Heart left ventricle (tissue), 16 donors: ENCODE measurements at regions not wholly inside any gene's neighbourhood (a gene's known extent, or its start where the extent isn't known, plus 50 kb on each side); places are given as distances from the start of the nearest gene placed in this dataset.
"Not testable (repeated sequence)": the region's sequence is repeated elsewhere in the genome, so short reads cannot be mapped to it uniquely, and the experiment has no call there.

Experiments used
- ATAC-seq, 4 donors: fragments of 200-7000 bp; cut with Tn5 transposase; one replicate each; pipeline ENCODE4 v1.9.1; 2020 to 2022; ENCODE audit warnings: moderate library complexity in 4 of 4, mild to moderate bottlenecking in 3 of 4, moderate number of reproducible peaks in 1 of 4
- DNase-seq, 5 donors: peaks; one replicate each; pipeline ENCODE4 v3.0.0-alpha.2; 2020
- H3K27ac ChIP-seq, 12 donors: fragments of 200-600 bp; sonication (generic) in 4 of 12; one replicate each; pipeline versions ENCODE4 v1.5.0 to v1.8.0; 2016 to 2022; ENCODE audit warnings: mild to moderate bottlenecking in 2 of 12
- H3K27me3 ChIP-seq, 9 donors: fragments of 200-600 bp; sonication (generic) in 2 of 9; one replicate each; pipeline versions ENCODE4 v1.5.1 to v1.8.0; 2016 to 2022; ENCODE audit warnings: mild to moderate bottlenecking in 3 of 9
- H3K36me3 ChIP-seq, 9 donors: fragments of 200-600 bp; sonication (generic) in 2 of 9; one replicate each; pipeline versions ENCODE4 v1.5.0 to v1.8.0; 2018 to 2022; ENCODE audit warnings: mild to moderate bottlenecking in 2 of 9
- H3K4me1 ChIP-seq, 12 donors: fragments of 200-600 bp; sonication (generic) in 4 of 12; one replicate each; pipeline versions ENCODE4 v1.5.0 to v1.8.0; 2016 to 2022; ENCODE audit warnings: mild to moderate bottlenecking in 3 of 12
- H3K4me3 ChIP-seq, 12 donors: fragments of 200-600 bp; sonication (generic) in 4 of 12; one replicate each; pipeline versions ENCODE4 v1.5.0 to v1.8.0; 2017 to 2022; ENCODE audit warnings: mild to moderate bottlenecking in 9 of 12, moderate library complexity in 4 of 12
- H3K9me3 ChIP-seq, 12 donors: fragments of 200-600 bp; sonication (generic) in 4 of 12; one replicate each; pipeline versions ENCODE4 v1.5.0 to v1.8.0; 2016 to 2022; ENCODE audit warnings: mild to moderate bottlenecking in 1 of 12
- CTCF ChIP-seq, 12 donors: fragments of 200-600 bp; sonication (generic) in 4 of 12; IDR thresholded peaks; one replicate each; pipeline versions ENCODE4 v1.5.0 to v1.8.0; 2018 to 2022; ENCODE audit warnings: antibody characterized with exemption in 12 of 12, mild to moderate bottlenecking in 5 of 12
- POLR2A ChIP-seq, 2 donors: fragments of 450-650 bp; IDR thresholded peaks; one replicate each; pipeline ENCODE4 v1.6.1; 2017; ENCODE audit warnings: antibody characterized with exemption in 2 of 2, mild to moderate bottlenecking in 2 of 2, moderate library complexity in 2 of 2
- WGBS, 4 donors: extraction: QIAGEN DNeasy Blood & Tissue Kit in 2 of 4; methylation state at CpG; one replicate each; pipeline versions ENCODE4 v1.1.5 to v1.1.7; 2013 to 2018; 5-methylcytosine and 5-hydroxymethylcytosine counted together
- intact Hi-C, 10 donors: fragments of 100-400 bp; cut with DNase I; formaldehyde crosslinking; loops; one replicate each; pipeline versions ENCODE4 v1.11.1 to v1.14.2; 2022
- donor health status: ischemic (EF 13 %, LVEDD 7.1; RV severe dilation, severe dysfunction).
- donor health status: healthy with polysubstance abuse.
- donor health status: DM: no; HTN: yes; CAD: no.
- donor health status: DM: no; HTN: no; CAD: no.
- donor health status: ischemic (EF 25% LVEDD 6.9; RV normal size, moderate dysfunction).
- donor health status: ischemic (EF 25% LVEDD 5.7; RV mildly dilated, moderate dysfunction).
- donor health status: healthy.
- donor health status: DM: yes; HTN: yes; CAD: no.
- donor health status: ischemic (EF 35%, LVEDD 5.7; RV mildly dilated, moderate dysfunction).
- donor health status: nonischemic (EF 11% LVEDD 7.7; RV severe dilation, severe dysfunction).
- donor health status: DM: yes; HTN: yes; CAD: no.
- donor health status: PGD.
- donor health status: ischemic (EF 29% LVEDD 5.4; RV normal size, mild dysfunction).
- donor health status: nonischemic (EF 23%, LVEDD 6.1; RV moderate dilation, normal function).

GRCh38 chr10:120105001-120105400 lies 212.5 kb downstream of the SEC23IP start:
- H3K4me3 ChIP-seq = no peak overlapping the region
- 69 to 75% (median 73%) methylated on average over 2 of the region's 2 CpGs for WGBS, 4 donors
- H3K9me3 ChIP-seq = no peaks in the 10 kb centered on the region
- H3K36me3 ChIP-seq = no peaks in the 10 kb centered on the region
- peaks cover 0 to 8% (median 0%) of the 10 kb centered on the region in 9 donors for H3K27me3 ChIP-seq
- intact Hi-C loops = no loop called here
- H3K27ac ChIP-seq = no peak overlapping the region
- no peak for TF ChIP-seq POLR2A (IDR thresholded peaks at IDR 0.05)
- TF ChIP-seq CTCF (IDR thresholded peaks at IDR 0.05) = no peak
- DNase-seq (no peak), ATAC-seq (no peak)
- no peaks in the 10 kb centered on the region for H3K4me1 ChIP-seq

- ATAC-seq = no peak
- Histone ChIP-seq H3K9me3 (no peaks in the 10 kb centered on the region), H3K27ac (no peak overlapping the region), H3K36me3 (no peaks in the 10 kb centered on the region), H3K4me1 (no peaks in the 10 kb centered on the region), H3K27me3 (peaks cover 0 to 10% (median 0%) of the 10 kb centered on the region in 9 donors), H3K4me3 (no peak overlapping the region)
- intact Hi-C loops = no loop called here
- TF ChIP-seq CTCF (IDR thresholded peaks at IDR 0.05) (no peak), POLR2A (IDR thresholded peaks at IDR 0.05) (no peak)
- 64 to 86% (median 78%) methylated on average over 1 of the region's 1 CpG for WGBS, 4 donors
- DNase-seq = no peak
These were observed 213.0 kb downstream of the SEC23IP start for GRCh38 chr10:120105492-120105891.

GRCh38 chr10:120108916-120109315 lies 216.4 kb downstream of the SEC23IP start:
- Histone ChIP-seq H3K36me3 (no peaks in the 10 kb centered on the region), H3K27me3 (peaks cover 0 to 8% (median 0%) of the 10 kb centered on the region in 9 donors), H3K4me3 (no peak overlapping the region), H3K4me1 (no peaks in the 10 kb centered on the region), H3K27ac (no peak overlapping the region), H3K9me3 (no peaks in the 10 kb centered on the region)
- intact Hi-C loops = no loop called here
- TF ChIP-seq CTCF (IDR thresholded peaks at IDR 0.05) = no peak
- TF ChIP-seq POLR2A (IDR thresholded peaks at IDR 0.05) = no peak
- ATAC-seq (no peak), DNase-seq (no peak)
- 75 to 84% (median 80%) methylated on average over 3 of the region's 3 CpGs for WGBS, 4 donors

- H3K4me1 ChIP-seq, ATAC-seq, H3K9me3 ChIP-seq, H3K36me3 ChIP-seq, DNase-seq, H3K27ac ChIP-seq, H3K4me3 ChIP-seq, H3K27me3 ChIP-seq, intact Hi-C loops: not testable (repeated sequence)
- 82 to 94% (median 92%) methylated on average over 4 of the region's 4 CpGs for WGBS, 4 donors
These were observed 217.2 kb downstream of the SEC23IP start for GRCh38 chr10:120109725-120110124.

GRCh38 chr10:120110196-120110595 lies 217.7 kb downstream of the SEC23IP start:
- 55 to 65% (median 65%) methylated on average over 1 of the region's 1 CpG for WGBS, 4 donors
- ATAC-seq = no peak

More at GRCh38 chr10:120110196-120110595, 217.7 kb downstream of the SEC23IP start:
- H3K27ac ChIP-seq = no peak overlapping the region
- intact Hi-C loops = no loop called here
- no peak overlapping the region for H3K4me3 ChIP-seq
- no peaks in the 10 kb centered on the region for H3K36me3 ChIP-seq
- peaks cover 0 to 8% (median 0%) of the 10 kb centered on the region in 9 donors for H3K27me3 ChIP-seq
- DNase-seq = no peak
- no peaks in the 10 kb centered on the region for H3K9me3 ChIP-seq
- H3K4me1 ChIP-seq = no peaks in the 10 kb centered on the region
- TF ChIP-seq CTCF (IDR thresholded peaks at IDR 0.05) (no peak), POLR2A (IDR thresholded peaks at IDR 0.05) (no peak)
